ENCODE measurements at regions not wholly inside any gene's neighbourhood (a gene's known extent, or its start where the extent isn't known, plus 50 kb on each side); places are given as distances from the start of the nearest gene placed in this dataset.
A peak's percentile ranks its signal among the peaks of the same experiment; 100 is the strongest.

DNA sequence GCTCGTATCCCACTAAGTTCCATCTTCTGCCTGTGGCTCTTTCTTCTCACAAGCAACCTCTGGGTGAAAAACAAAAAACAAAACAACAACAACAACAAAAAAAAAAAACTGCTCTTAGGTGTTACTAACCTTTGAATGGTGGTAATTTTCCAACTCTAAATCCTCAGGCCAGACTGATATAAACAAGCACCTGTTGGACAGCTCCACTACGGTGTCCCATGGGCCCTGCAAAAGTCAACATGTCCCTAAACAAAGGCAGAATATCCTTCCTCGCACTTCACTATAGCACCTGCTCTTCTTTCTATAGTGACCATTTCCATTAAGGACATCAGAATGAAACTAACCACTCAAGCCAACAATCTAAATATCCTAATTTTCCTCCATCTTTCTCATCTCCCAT lies 54.6 kb upstream of the PARM1 start:
- no peak for DNase-seq (ENCODE audit: low read depth in 2 of 2)

DNA sequence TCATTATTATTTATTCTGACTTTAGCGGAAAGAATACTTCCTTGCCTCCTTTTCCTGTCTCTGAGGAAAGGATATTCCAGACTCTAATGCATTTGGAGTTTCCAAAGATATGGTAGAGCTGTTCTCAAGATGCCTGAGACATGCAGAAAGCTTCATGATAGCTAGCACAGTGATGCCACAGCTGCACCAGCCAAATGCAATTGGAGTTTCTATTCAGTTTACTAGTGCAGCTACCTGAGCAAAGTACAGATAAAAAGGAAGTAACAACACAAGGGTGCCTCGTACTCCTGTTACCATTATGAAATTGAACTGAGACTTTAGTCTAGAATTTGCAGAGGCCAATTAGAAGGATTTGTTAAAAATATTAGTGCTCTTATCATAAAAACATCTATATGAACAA lies 57.5 kb upstream of the PARM1 start:
- no peak for DNase-seq (ENCODE audit: low read depth in 2 of 2)

DNA sequence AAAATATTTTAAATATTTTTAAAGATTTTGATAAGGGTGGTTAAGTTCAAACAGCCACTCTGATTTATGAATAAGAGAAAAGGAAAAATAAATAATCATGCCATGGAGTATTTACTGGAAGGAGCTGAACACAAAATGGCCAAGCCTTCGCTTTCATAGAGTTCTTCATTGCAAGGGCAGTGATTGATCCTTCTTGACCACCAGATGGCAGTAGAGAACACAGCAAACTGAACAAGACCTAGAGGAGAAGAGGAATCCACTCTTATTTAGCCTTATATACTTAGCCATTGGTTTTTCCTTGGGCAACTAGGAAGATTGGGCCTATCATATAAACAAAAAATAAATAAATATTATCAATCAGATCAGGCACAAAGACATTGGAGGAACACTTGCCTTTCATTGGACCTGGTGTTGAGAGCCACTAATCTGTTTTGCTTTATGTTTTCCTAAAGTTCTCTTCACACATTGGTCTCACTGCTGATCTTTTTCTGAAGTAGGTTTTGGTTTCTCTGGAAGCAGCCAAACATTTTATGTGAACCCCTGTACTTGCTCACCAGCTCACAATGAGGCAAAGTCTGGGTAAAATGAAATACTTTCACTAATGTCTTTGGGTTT lies 58.1 kb upstream of the PARM1 start:
- DNase-seq (ENCODE audit: low read depth in 2 of 2), result peak in 1 of 2 donors; percentile 0

DNA sequence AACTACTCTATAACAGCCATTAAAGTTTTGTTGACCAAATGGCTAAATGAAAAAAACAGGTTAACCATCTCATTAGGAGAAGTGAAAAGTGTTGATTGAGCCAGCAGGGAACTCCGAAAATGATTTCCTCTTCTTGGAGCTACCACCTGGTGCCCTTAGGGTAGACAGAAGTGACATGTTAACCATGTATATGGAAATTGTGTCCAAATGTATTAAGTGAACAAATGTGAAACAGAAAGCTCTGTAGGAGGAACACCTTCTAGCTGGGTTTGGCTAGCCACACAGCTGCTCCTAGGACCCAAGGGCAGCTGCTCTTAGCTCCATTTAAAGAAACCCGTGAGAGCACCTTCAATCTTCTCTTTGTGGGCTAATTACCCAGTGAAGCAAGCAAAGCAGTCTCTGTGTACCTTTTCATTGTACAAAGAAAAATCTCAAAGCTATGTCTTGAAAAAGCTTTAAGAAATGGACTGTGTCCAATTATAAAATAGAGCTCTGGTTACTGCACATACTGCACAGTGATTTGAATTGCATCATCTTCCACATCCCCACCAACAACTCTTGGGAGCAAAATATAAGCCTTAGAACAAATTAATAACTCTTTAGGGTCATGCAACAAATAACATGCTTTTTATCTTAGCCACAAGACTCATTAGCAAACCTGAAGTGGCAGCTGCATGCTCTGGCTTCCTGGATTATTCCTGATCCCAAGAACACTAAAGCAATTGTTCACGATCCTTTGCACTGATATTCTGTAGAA lies 59.2 kb upstream of the PARM1 start:
- no peak for DNase-seq (ENCODE audit: low read depth in 2 of 2)

DNA sequence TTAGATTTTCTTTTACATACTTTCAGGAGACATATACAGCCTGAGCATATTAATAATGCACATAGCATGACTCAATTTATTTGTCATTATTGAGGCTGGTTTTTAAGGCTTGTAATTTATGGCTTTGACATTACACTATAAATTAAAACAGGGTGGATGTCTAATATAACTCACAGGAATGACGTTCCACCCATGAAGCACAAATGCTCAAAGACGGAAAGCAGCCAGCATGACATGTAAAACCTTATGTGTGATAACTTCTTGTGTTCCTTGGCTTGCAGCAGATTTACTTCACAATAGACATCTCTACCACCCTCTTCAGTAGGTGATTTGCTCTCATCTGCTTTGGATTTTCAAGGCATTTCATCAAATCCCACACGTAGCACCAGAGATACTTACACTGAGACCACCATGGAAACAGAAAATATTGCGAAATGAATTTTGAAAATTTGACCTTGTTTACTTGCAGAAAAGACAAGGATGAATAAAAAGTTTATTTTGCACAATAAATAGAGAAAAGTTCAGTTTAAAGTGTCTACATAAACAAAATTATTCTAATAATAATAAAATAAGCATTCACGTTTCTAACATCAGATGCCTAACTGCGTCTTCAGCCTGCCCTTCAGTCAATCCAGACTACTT lies 64.7 kb upstream of the BTC start:
- DNase-seq (ENCODE audit: low read depth in 2 of 2), result no peak

DNA sequence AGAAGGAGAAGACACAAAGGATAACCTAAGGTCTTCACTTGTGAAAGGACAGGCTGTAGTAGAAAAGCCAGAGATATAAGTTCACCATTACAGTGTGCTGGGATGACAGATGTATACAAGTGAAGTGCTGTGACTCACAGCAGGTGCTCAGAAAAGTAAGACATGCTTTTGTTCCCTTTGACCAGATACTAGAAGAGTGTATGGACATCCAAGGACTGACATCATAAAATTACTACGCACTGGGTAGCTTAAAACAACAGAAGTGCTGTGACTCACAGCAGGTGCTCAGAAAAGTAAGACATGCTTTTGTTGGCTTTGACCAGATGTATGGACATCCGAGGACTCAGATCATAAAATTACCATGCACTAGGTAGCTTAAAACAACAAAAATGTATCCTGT lies 61.6 kb upstream of the BTC start:
- no peak for DNase-seq (ENCODE audit: low read depth in 2 of 2)

DNA sequence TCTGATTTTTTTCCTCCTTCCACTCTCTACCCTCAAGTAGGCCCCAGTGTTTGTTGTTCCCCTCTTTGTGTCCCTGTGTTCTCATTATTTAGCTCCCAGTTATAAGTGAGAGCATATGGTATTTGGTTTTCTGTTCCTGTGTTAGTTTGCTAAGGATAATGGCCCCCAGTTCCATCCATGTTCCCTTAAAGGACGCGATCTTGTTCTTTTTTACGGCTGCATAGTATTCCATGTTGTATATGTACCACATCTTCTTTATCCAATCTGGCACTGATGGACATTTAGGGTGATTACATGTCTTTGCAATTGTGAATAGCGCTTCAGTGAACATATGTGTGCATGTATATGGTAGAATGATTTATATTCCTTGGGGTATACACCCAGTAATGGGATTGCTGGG lies 54.5 kb upstream of the BTC start:
- no peak for DNase-seq (ENCODE audit: low read depth in 2 of 2)

DNA sequence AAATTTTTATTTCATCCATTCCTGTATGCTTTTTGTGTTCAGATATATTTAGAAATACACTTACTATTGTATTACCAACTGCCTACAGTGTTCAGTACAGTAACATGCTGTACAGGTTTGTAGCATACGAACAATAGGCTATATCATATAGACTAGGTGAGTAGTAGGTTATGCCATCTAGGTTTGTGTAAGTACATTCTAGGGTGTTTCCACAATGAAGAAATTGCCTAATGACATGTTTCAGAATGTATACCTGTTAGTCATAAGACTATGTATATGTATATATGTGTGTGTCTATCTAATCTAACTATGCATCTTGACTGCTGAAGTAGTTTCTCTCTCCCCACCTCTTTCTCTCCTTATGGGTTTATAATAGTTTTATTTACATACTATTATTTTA lies 51.5 kb upstream of the BTC start:
- DNase-seq (ENCODE audit: low read depth in 2 of 2), result no peak
